GM12878 (cell line): ENCODE measurements at regions not wholly inside any gene's neighbourhood (a gene's known extent, or its start where the extent isn't known, plus 50 kb on each side); places are given as distances from the start of the nearest gene placed in this dataset.

Experiments
- CHD2 ChIP-seq: IDR thresholded peaks from 2 replicates; pipeline ENCODE4 v1.6.1; 2011; ENCODE audit warnings: low read depth, low read length, improper control_type of control experiment, borderline replicate concordance
- EED ChIP-seq: sonication (generic); IDR thresholded peaks from 2 replicates; pipeline ENCODE4 v1.6.1; 2016; ENCODE audit warnings: antibody characterized with exemption, low read depth
- FOXM1 ChIP-seq: IDR thresholded peaks from 2 replicates; pipeline ENCODE4 v1.6.1; 2012; ENCODE audit warnings: low read depth, mild to moderate bottlenecking, inconsistent platforms, low read length, moderate library complexity
- JUNB ChIP-seq: IDR thresholded peaks from 2 replicates; pipeline ENCODE4 v1.6.1; 2016; ENCODE audit warnings: antibody characterized with exemption, mild to moderate bottlenecking
- JUND ChIP-seq: IDR thresholded peaks from 2 replicates; pipeline ENCODE4 v1.6.1; 2012; ENCODE audit warnings: low read depth, mild to moderate bottlenecking, low read length, improper control_type of control experiment, moderate library complexity
- KDM1A ChIP-seq: fragments of 200-600 bp; sonication (generic); IDR thresholded peaks from 2 replicates; pipeline ENCODE4 v1.6.1; 2016; ENCODE audit warnings: borderline replicate concordance
- MYC ChIP-seq: IDR thresholded peaks from 2 replicates; pipeline ENCODE4 v1.6.1; 2011; ENCODE audit warnings: mild to moderate bottlenecking, low read length, moderate library complexity, inconsistent platforms; ENCODE audit not compliant: insufficient read depth, insufficient replicate concordance, insufficient read length, severe bottlenecking
- NFXL1 ChIP-seq: fragments of 450-650 bp; IDR thresholded peaks from 2 replicates; pipeline ENCODE4 v1.6.1; 2017; ENCODE audit warnings: antibody characterized with exemption, mild to moderate bottlenecking, borderline replicate concordance
- RB1 ChIP-seq: fragments of 450-650 bp; formaldehyde crosslinking; IDR thresholded peaks from 2 replicates; pipeline ENCODE4 v1.6.1; 2017; ENCODE audit warnings: mild to moderate bottlenecking, borderline replicate concordance
- SPI1 ChIP-seq: IDR thresholded peaks from 2 replicates; pipeline ENCODE4 v1.6.1; 2011; ENCODE audit warnings: low read depth, mild to moderate bottlenecking, low read length, moderate library complexity, borderline replicate concordance; ENCODE audit not compliant: insufficient read depth
- SUPT20H ChIP-seq: IDR thresholded peaks from 2 replicates; pipeline ENCODE4 v1.6.1; 2011; ENCODE audit warnings: low read depth, mild to moderate bottlenecking, low read length, moderate library complexity, borderline replicate concordance; ENCODE audit not compliant: control insufficient read depth
- TARDBP ChIP-seq: IDR thresholded peaks from 2 replicates; pipeline ENCODE4 v1.6.1; 2016; ENCODE audit warnings: borderline replicate concordance
- TBL1XR1 ChIP-seq: IDR thresholded peaks from 2 replicates; pipeline ENCODE4 v1.6.1; 2012; ENCODE audit warnings: low read depth, low read length, improper control_type of control experiment
- ZNF274 ChIP-seq: IDR thresholded peaks from one replicate; pipeline ENCODE4 v1.8.0; 2011; ENCODE audit not compliant: insufficient read length, insufficient read depth
- TF ChIP-seq, protein P1 (sequence below): fragments of 450-650 bp; IDR thresholded peaks from 2 replicates; pipeline ENCODE4 v1.6.1; 2017; ENCODE audit warnings: mild to moderate bottlenecking, moderate library complexity
- TF ChIP-seq, protein P2 (sequence below): IDR thresholded peaks from 2 replicates; pipeline ENCODE4 v1.6.1; 2011; ENCODE audit warnings: low read depth, mild to moderate bottlenecking, low read length, moderate library complexity, borderline replicate concordance; ENCODE audit errors: extremely low read depth

DNA sequence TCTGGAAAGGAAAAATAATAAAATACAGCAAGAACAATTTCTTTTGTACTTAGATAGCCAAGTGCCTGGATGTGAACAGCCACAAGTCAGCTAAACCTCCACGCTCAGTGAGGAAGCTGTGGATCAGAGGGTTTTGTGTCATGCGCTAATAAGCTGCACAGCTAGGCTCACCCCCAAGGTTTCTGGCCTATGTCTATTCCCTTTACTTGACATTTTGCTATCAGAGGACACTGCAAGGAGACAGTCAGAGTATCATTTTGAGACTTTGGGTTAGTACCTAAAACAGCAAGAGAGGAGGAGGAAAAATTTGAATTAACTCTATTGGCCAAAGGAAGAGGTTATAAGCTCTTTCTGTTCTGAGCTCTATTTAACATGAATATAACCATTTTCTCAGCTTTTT, 139.3 kb downstream of the KCNJ2 start (continued):
- TF ChIP-seq, protein P1, sequence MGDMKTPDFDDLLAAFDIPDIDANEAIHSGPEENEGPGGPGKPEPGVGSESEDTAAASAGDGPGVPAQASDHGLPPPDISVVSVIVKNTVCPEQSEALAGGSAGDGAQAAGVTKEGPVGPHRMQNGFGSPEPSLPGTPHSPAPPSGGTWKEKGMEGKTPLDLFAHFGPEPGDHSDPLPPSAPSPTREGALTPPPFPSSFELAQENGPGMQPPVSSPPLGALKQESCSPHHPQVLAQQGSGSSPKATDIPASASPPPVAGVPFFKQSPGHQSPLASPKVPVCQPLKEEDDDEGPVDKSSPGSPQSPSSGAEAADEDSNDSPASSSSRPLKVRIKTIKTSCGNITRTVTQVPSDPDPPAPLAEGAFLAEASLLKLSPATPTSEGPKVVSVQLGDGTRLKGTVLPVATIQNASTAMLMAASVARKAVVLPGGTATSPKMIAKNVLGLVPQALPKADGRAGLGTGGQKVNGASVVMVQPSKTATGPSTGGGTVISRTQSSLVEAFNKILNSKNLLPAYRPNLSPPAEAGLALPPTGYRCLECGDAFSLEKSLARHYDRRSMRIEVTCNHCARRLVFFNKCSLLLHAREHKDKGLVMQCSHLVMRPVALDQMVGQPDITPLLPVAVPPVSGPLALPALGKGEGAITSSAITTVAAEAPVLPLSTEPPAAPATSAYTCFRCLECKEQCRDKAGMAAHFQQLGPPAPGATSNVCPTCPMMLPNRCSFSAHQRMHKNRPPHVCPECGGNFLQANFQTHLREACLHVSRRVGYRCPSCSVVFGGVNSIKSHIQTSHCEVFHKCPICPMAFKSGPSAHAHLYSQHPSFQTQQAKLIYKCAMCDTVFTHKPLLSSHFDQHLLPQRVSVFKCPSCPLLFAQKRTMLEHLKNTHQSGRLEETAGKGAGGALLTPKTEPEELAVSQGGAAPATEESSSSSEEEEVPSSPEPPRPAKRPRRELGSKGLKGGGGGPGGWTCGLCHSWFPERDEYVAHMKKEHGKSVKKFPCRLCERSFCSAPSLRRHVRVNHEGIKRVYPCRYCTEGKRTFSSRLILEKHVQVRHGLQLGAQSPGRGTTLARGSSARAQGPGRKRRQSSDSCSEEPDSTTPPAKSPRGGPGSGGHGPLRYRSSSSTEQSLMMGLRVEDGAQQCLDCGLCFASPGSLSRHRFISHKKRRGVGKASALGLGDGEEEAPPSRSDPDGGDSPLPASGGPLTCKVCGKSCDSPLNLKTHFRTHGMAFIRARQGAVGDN = 0 out of 2 replicates have a peak, but pooled peaks have one; percentile 31
- TF ChIP-seq JUND (no peak), KDM1A (no peak), ZNF274 (no peak), RB1 (no peak), TBL1XR1 (no peak), EED (peak; percentile 48), TARDBP (no peak), FOXM1 (peak; percentile 25; the same call in 1 of the 2 replicates), SUPT20H (no peak), CHD2 (no peak), MYC (no peak), NFXL1 (no peak), JUNB (peak; percentile 60; the same call in 1 of the 2 replicates), SPI1 (no peak)
- TF ChIP-seq, protein P2, sequence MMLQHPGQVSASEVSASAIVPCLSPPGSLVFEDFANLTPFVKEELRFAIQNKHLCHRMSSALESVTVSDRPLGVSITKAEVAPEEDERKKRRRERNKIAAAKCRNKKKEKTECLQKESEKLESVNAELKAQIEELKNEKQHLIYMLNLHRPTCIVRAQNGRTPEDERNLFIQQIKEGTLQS = no peak
